ENCODE measurements at regions not wholly inside any gene's neighbourhood (a gene's known extent, or its start where the extent isn't known, plus 50 kb on each side); places are given as distances from the start of the nearest gene placed in this dataset.

DNA sequence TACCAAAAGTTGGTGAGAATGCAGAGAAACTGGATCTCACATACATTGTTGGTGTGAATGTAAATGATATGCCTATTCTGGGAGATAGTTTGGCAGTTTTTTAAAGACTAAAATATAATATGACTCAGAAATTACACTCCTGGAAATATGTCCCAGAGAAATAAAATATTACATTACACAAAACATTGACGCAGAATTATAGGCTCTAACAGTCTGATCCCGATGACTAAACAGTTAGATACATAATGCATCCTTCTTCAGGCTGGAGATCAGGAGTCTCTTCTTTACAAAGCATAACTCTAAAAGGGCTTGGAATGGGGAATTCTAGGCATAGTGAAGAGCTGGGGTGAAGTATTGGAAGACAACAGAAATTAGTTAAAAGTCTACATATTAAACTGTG is 586.2 kb upstream of the NECTIN3 start:
- DNase-seq (ENCODE audit: low read depth): no peak
- peaks cover 43% of the 10 kb centered on the region for H3K9me3 ChIP-seq (ENCODE audit: control insufficient read depth, low read length)
- H3K9ac ChIP-seq (ENCODE audit: low read length): no peak overlapping the region
- H3K36me3 ChIP-seq (ENCODE audit: control insufficient read depth, insufficient read depth, low read length, severe bottlenecking): no peaks in the 10 kb centered on the region
- no peak overlapping the region for H3K4me3 ChIP-seq (ENCODE audit: low read length)
- H3K27me3 ChIP-seq (replicated peaks; ENCODE audit: control insufficient read depth, insufficient read depth, low read length): no peaks in the 10 kb centered on the region
- no peaks in the 10 kb centered on the region for H3K4me1 ChIP-seq (ENCODE audit: control insufficient read depth, insufficient read depth, low read length)

- Histone ChIP-seq H3K36me3 (ENCODE audit: control insufficient read depth, insufficient read depth, low read length, severe bottlenecking) (no peaks in the 10 kb centered on the region), H3K4me3 (ENCODE audit: low read length) (no peak overlapping the region), H3K9ac (ENCODE audit: low read length) (no peak overlapping the region), H3K27me3 (replicated peaks; ENCODE audit: control insufficient read depth, insufficient read depth, low read length) (no peaks in the 10 kb centered on the region), H3K9me3 (ENCODE audit: control insufficient read depth, low read length) (peaks cover 43% of the 10 kb centered on the region), H3K4me1 (ENCODE audit: control insufficient read depth, insufficient read depth, low read length) (no peaks in the 10 kb centered on the region)
- no peak for DNase-seq (ENCODE audit: low read depth)
These were observed 583.8 kb upstream of the NECTIN3 start for GRCh38 chr3:110487840-110488239.

DNA sequence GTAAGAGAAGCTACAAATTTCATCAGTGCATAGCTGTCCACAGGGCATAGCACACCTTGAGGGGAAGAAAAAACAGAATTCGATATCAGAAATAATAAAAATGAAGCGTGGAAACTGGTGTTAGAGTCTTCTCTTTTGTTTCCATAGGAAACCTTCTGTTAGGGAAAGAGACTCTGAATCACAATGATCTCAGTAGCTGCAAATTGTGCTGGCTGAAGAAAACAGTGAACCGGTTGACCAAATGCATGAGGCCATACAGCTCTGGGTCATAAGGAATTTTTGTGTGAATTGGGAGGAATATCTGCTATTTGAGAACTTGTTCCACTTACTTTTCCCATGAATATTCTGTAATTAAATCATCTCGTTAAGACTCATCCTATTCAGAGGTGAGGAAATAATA is 580.2 kb upstream of the NECTIN3 start:
- Histone ChIP-seq H3K9ac (ENCODE audit: low read length) (no peak overlapping the region), H3K4me3 (ENCODE audit: low read length) (no peak overlapping the region), H3K9me3 (ENCODE audit: control insufficient read depth, low read length) (peaks cover 20% of the 10 kb centered on the region), H3K27me3 (replicated peaks; ENCODE audit: control insufficient read depth, insufficient read depth, low read length) (no peaks in the 10 kb centered on the region), H3K36me3 (ENCODE audit: control insufficient read depth, insufficient read depth, low read length, severe bottlenecking) (no peaks in the 10 kb centered on the region), H3K4me1 (ENCODE audit: control insufficient read depth, insufficient read depth, low read length) (no peaks in the 10 kb centered on the region)
- DNase-seq (ENCODE audit: low read depth): no peak

GRCh38 chr3:110492876-110493275 is 578.7 kb upstream of the NECTIN3 start:
- no peak for DNase-seq (ENCODE audit: low read depth)
- H3K4me1 ChIP-seq (ENCODE audit: control insufficient read depth, insufficient read depth, low read length): no peaks in the 10 kb centered on the region
- no peak overlapping the region for H3K4me3 ChIP-seq (ENCODE audit: low read length)
- peaks cover 7% of the 10 kb centered on the region for H3K9me3 ChIP-seq (ENCODE audit: control insufficient read depth, low read length)
- no peaks in the 10 kb centered on the region for H3K27me3 ChIP-seq (replicated peaks; ENCODE audit: control insufficient read depth, insufficient read depth, low read length)
- H3K36me3 ChIP-seq (ENCODE audit: control insufficient read depth, insufficient read depth, low read length, severe bottlenecking): no peaks in the 10 kb centered on the region
- H3K9ac ChIP-seq (ENCODE audit: low read length): no peak overlapping the region

- no peak overlapping the region for H3K9ac ChIP-seq (ENCODE audit: low read length)
These were observed 578.1 kb upstream of the NECTIN3 start for GRCh38 chr3:110493438-110494092.

GRCh38 chr3:110494093-110494490 is 577.5 kb upstream of the NECTIN3 start:
- H3K4me1 ChIP-seq (ENCODE audit: control insufficient read depth, insufficient read depth, low read length): no peaks in the 10 kb centered on the region
- DNase-seq (ENCODE audit: low read depth): no peak
- H3K27me3 ChIP-seq (replicated peaks; ENCODE audit: control insufficient read depth, insufficient read depth, low read length): no peaks in the 10 kb centered on the region
- no peak overlapping the region for H3K9ac ChIP-seq (ENCODE audit: low read length)
- no peaks in the 10 kb centered on the region for H3K36me3 ChIP-seq (ENCODE audit: control insufficient read depth, insufficient read depth, low read length, severe bottlenecking)
- no peaks in the 10 kb centered on the region for H3K9me3 ChIP-seq (ENCODE audit: control insufficient read depth, low read length)
- no peak overlapping the region for H3K4me3 ChIP-seq (ENCODE audit: low read length)

More at GRCh38 chr3:110493438-110494092, 578.1 kb upstream of the NECTIN3 start:
- H3K27me3 ChIP-seq (replicated peaks; ENCODE audit: control insufficient read depth, insufficient read depth, low read length): no peaks in the 10 kb centered on the region
- no peak overlapping the region for H3K4me3 ChIP-seq (ENCODE audit: low read length)
- DNase-seq (ENCODE audit: low read depth): peak; percentile 0
- H3K36me3 ChIP-seq (ENCODE audit: control insufficient read depth, insufficient read depth, low read length, severe bottlenecking): no peaks in the 10 kb centered on the region
- H3K4me1 ChIP-seq (ENCODE audit: control insufficient read depth, insufficient read depth, low read length): no peaks in the 10 kb centered on the region
- peaks cover under 1% of the 10 kb centered on the region for H3K9me3 ChIP-seq (ENCODE audit: control insufficient read depth, low read length)

- no peak overlapping the region for H3K4me3 ChIP-seq (ENCODE audit: low read length)
- H3K4me1 ChIP-seq (ENCODE audit: control insufficient read depth, insufficient read depth, low read length): no peaks in the 10 kb centered on the region
- DNase-seq (ENCODE audit: low read depth): no peak
- H3K9me3 ChIP-seq (ENCODE audit: control insufficient read depth, low read length): no peaks in the 10 kb centered on the region
- no peak overlapping the region for H3K9ac ChIP-seq (ENCODE audit: low read length)
- H3K36me3 ChIP-seq (ENCODE audit: control insufficient read depth, insufficient read depth, low read length, severe bottlenecking): no peaks in the 10 kb centered on the region
- H3K27me3 ChIP-seq (replicated peaks; ENCODE audit: control insufficient read depth, insufficient read depth, low read length): no peaks in the 10 kb centered on the region
These were observed 576.9 kb upstream of the NECTIN3 start for GRCh38 chr3:110494728-110495127.

GRCh38 chr3:110495201-110495927 is 576.3 kb upstream of the NECTIN3 start:
- no peaks in the 10 kb centered on the region for H3K9me3 ChIP-seq (ENCODE audit: control insufficient read depth, low read length)
- no peaks in the 10 kb centered on the region for H3K36me3 ChIP-seq (ENCODE audit: control insufficient read depth, insufficient read depth, low read length, severe bottlenecking)
- no peaks in the 10 kb centered on the region for H3K4me1 ChIP-seq (ENCODE audit: control insufficient read depth, insufficient read depth, low read length)
- no peak overlapping the region for H3K9ac ChIP-seq (ENCODE audit: low read length)
- no peaks in the 10 kb centered on the region for H3K27me3 ChIP-seq (replicated peaks; ENCODE audit: control insufficient read depth, insufficient read depth, low read length)
- H3K4me3 ChIP-seq (ENCODE audit: low read length): no peak overlapping the region
- no peak for DNase-seq (ENCODE audit: low read depth)

GRCh38 chr3:110504401-110504800 is 567.2 kb upstream of the NECTIN3 start:
- no peak overlapping the region for H3K4me3 ChIP-seq (ENCODE audit: low read length)
- H3K9ac ChIP-seq (ENCODE audit: low read length): no peak overlapping the region
- H3K36me3 ChIP-seq (ENCODE audit: control insufficient read depth, insufficient read depth, low read length, severe bottlenecking): no peaks in the 10 kb centered on the region
- H3K9me3 ChIP-seq (ENCODE audit: control insufficient read depth, low read length): peaks cover 5% of the 10 kb centered on the region
- no peaks in the 10 kb centered on the region for H3K4me1 ChIP-seq (ENCODE audit: control insufficient read depth, insufficient read depth, low read length)
- no peaks in the 10 kb centered on the region for H3K27me3 ChIP-seq (replicated peaks; ENCODE audit: control insufficient read depth, insufficient read depth, low read length)
- no peak for DNase-seq (ENCODE audit: low read depth)

- Histone ChIP-seq H3K9me3 (ENCODE audit: control insufficient read depth, low read length) (peaks cover 5% of the 10 kb centered on the region), H3K9ac (ENCODE audit: low read length) (no peak overlapping the region), H3K4me3 (ENCODE audit: low read length) (no peak overlapping the region), H3K27me3 (replicated peaks; ENCODE audit: control insufficient read depth, insufficient read depth, low read length) (no peaks in the 10 kb centered on the region), H3K36me3 (ENCODE audit: control insufficient read depth, insufficient read depth, low read length, severe bottlenecking) (no peaks in the 10 kb centered on the region), H3K4me1 (ENCODE audit: control insufficient read depth, insufficient read depth, low read length) (no peaks in the 10 kb centered on the region)
- DNase-seq (ENCODE audit: low read depth): no peak
These were observed 566.7 kb upstream of the NECTIN3 start for GRCh38 chr3:110504901-110505300.

GRCh38 chr3:110506890-110507289 is 564.7 kb upstream of the NECTIN3 start:
- Histone ChIP-seq H3K9ac (ENCODE audit: low read length) (no peak overlapping the region), H3K27me3 (replicated peaks; ENCODE audit: control insufficient read depth, insufficient read depth, low read length) (no peaks in the 10 kb centered on the region), H3K9me3 (ENCODE audit: control insufficient read depth, low read length) (peaks cover 5% of the 10 kb centered on the region), H3K4me1 (ENCODE audit: control insufficient read depth, insufficient read depth, low read length) (no peaks in the 10 kb centered on the region), H3K36me3 (ENCODE audit: control insufficient read depth, insufficient read depth, low read length, severe bottlenecking) (no peaks in the 10 kb centered on the region), H3K4me3 (ENCODE audit: low read length) (no peak overlapping the region)
- DNase-seq (ENCODE audit: low read depth): no peak
